Kidney epithelial cell (primary cell): ENCODE measurements at regions not wholly inside any gene's neighbourhood (a gene's known extent, or its start where the extent isn't known, plus 50 kb on each side); places are given as distances from the start of the nearest gene placed in this dataset.

Experiments used
- DNase-seq: peaks from one replicate; pipeline ENCODE4 v3.0.0-alpha.2; 2010; ENCODE audit warnings: low read depth
- H3K27me3 ChIP-seq: 2 replicates; pipeline ENCODE4 v1.6.0; 2011; ENCODE audit warnings: low read length; ENCODE audit not compliant: control insufficient read depth, insufficient read depth
- H3K36me3 ChIP-seq: 2 replicates; pipeline ENCODE4 v1.5.1; 2011; ENCODE audit warnings: low read length; ENCODE audit not compliant: control insufficient read depth, insufficient read depth
- H3K4me3 ChIP-seq: 2 replicates; pipeline ENCODE4 v1.5.1; 2011; ENCODE audit warnings: low read depth, mild to moderate bottlenecking, control low read depth, low read length
- TF ChIP-seq, protein P1 (sequence below): IDR thresholded peaks from 2 replicates; pipeline ENCODE4 v1.5.1; 2011; ENCODE audit warnings: mild to moderate bottlenecking, moderate library complexity, low read length, control low read depth, inconsistent platforms; ENCODE audit not compliant: insufficient read depth, poor library complexity, severe bottlenecking

DNA sequence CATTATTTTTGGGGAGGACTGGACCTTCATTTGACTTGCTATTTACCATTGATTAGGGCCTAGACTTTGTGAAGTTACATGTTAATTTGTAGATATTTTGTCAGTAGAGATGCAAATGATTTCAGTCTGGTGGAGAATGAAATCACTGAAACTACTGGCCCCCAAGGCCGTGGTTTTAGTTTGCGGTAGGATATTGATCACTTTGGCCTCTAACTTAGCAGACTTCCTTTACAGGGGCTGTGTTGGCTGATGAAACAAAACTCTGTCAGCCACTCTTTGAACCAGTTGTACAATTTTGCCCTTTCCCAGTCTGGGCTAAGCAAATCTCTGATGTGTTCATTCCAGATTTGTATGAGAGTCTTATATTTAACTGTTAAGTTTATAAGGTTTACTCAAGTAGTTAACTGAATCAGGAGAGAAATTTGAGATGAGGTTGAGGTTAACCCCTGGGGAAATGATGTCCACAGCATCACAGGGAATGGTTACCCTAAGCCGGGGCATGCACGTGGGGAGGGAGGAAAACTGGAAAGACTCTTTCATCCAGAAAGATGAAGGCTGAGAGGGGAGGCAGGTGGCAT, 105.7 kb upstream of the INSIG1 start:
- Histone ChIP-seq H3K27me3 (no peaks in the 10 kb centered on the region), H3K36me3 (no peaks in the 10 kb centered on the region), H3K4me3 (no peak overlapping the region)
- DNase-seq = no peak
- TF ChIP-seq, protein P1, sequence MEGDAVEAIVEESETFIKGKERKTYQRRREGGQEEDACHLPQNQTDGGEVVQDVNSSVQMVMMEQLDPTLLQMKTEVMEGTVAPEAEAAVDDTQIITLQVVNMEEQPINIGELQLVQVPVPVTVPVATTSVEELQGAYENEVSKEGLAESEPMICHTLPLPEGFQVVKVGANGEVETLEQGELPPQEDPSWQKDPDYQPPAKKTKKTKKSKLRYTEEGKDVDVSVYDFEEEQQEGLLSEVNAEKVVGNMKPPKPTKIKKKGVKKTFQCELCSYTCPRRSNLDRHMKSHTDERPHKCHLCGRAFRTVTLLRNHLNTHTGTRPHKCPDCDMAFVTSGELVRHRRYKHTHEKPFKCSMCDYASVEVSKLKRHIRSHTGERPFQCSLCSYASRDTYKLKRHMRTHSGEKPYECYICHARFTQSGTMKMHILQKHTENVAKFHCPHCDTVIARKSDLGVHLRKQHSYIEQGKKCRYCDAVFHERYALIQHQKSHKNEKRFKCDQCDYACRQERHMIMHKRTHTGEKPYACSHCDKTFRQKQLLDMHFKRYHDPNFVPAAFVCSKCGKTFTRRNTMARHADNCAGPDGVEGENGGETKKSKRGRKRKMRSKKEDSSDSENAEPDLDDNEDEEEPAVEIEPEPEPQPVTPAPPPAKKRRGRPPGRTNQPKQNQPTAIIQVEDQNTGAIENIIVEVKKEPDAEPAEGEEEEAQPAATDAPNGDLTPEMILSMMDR = no peak

DNA sequence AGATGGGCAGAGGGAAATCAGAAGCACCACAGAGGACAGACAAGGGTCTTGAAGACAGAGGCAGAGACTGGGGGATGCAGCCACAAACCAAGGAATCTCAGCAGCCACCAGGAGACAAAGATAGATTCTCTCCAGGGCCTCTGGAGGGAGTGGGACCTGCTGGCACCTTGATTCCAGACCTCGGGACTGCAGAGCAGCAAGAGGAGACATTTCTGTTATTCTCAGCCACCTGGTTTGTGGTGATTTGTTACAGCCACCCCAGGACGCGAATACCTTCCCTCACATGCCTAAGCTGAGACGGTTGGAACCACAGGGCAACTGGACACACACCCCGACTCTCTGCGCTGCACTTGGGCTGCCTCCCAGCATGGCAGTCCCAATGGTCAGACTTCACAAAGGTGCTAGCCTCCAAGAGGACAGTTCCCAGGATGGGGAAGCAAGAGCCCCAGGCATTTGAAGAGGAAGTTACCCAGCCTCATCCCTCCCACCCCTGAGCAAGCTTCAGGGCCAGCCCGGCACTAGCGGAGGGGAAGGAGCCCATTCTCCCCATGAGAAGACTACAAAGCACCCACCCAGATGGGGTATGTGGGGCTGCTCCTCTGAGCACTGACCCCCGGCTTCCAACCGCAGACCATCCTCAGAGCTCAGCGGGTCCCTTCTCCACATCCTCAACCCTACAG, 104.6 kb upstream of the INSIG1 start:
- Histone ChIP-seq H3K36me3 (no peaks in the 10 kb centered on the region), H3K4me3 (no peak overlapping the region), H3K27me3 (no peaks in the 10 kb centered on the region)
- TF ChIP-seq, protein P1 = no peak
- DNase-seq = no peak

GRCh38 chr7:155193716-155194115, 104.0 kb upstream of the INSIG1 start:
- Histone ChIP-seq H3K4me3 (no peak overlapping the region), H3K36me3 (no peaks in the 10 kb centered on the region), H3K27me3 (no peaks in the 10 kb centered on the region)
- TF ChIP-seq, protein P1 = no peak
- no peak for DNase-seq

DNA sequence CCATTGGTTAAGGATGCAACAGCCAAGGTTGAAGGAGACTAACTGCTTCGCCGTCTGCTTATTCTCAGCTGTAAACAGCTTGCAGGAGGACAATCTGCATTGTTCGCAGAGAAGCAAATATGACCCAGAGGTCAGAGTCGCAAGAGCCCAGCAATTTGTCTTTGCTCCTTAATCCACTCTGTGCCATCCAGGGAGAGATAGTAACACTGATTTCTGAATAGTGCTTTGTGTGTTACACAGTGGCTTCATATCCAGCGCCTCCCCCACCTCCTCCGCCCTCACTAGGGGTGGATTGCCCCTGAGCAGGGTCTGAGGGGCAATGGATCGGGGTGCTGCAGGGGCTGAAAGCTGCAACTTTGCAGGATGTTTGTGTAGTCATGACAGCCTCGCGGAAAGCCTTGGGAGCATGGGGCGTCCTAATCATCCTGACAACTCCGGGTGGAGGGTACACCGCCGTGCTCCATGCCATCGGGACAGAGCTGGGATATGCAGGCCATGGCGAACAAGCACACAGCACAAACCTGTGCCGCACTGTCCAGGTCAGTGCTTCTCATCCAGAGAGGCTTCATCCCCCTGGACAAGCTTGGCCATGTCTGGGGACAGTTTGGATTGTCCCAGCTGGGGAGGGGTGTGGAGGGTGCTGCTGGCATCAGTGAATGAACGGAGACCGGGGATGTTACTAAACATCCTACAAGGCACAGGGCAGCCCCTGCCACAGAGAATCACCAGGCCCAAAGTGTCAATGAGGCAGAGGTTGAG, 103.1 kb upstream of the INSIG1 start:
- Histone ChIP-seq H3K36me3 (no peaks in the 10 kb centered on the region), H3K27me3 (no peaks in the 10 kb centered on the region), H3K4me3 (no peak overlapping the region)
- TF ChIP-seq, protein P1 = no peak
- no peak for DNase-seq

GRCh38 chr7:155195939-155196523, 101.6 kb upstream of the INSIG1 start:
- H3K36me3 ChIP-seq = no peaks in the 10 kb centered on the region
- H3K4me3 ChIP-seq = no peak overlapping the region
- TF ChIP-seq, protein P1 = no peak
- no peaks in the 10 kb centered on the region for H3K27me3 ChIP-seq
- DNase-seq = no peak
